Bronchial epithelial cell (primary cell): ENCODE measurements at regions not wholly inside any gene's neighbourhood (a gene's known extent, or its start where the extent isn't known, plus 50 kb on each side); places are given as distances from the start of the nearest gene placed in this dataset.

Experiments
- DNase-seq: peaks from one replicate; pipeline ENCODE4 v3.0.0-alpha.2; 2010; ENCODE audit warnings: low read depth
- FAIRE-seq: peaks from 2 replicates; lab custom pipeline; 2011; peaks lifted over from hg19 to GRCh38; lab: Jason Lieb, UNC
- H3K27me3 ChIP-seq: 2 replicates; pipeline ENCODE4 v1.5.1; 2011; ENCODE audit warnings: low read length; ENCODE audit not compliant: control insufficient read depth, insufficient read depth
- H3K36me3 ChIP-seq: 2 replicates; pipeline ENCODE4 v1.5.1; 2011; ENCODE audit warnings: low read length; ENCODE audit not compliant: control insufficient read depth, insufficient read depth
- H3K4me3 ChIP-seq: 2 replicates; pipeline ENCODE4 v1.5.1; 2011; ENCODE audit warnings: mild to moderate bottlenecking, low read depth, low read length, control low read depth
- CTCF ChIP-seq: IDR thresholded peaks from 2 replicates; pipeline ENCODE4 v1.5.1; 2011; ENCODE audit warnings: mild to moderate bottlenecking, moderate library complexity, low read length, control low read depth, inconsistent platforms; ENCODE audit not compliant: insufficient read depth, severe bottlenecking

DNA sequence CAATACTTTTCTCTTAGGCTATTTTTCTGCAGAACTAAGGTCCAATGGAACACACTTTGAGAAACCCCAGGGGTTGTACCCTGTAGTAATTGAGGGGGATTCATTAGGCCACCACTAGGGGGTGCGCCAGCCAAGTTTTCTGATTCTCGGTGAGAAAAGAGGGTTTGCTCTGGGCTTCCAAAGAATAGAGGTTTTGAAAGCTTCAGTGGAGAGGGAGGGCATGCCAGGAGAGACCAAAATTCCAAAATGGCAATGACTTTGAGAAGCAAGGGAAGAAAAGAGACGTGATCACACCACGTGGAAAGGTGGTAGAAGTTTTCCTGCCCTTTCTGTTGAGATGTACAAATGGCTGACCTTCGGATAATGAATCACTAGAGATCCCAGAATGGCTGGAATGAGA, 323.3 kb downstream of the RPS6KC1 start:
- no peaks in the 10 kb centered on the region for H3K36me3 ChIP-seq
- peak; percentile 82 for TF ChIP-seq CTCF
- FAIRE-seq (no peak), DNase-seq (peak; percentile 26)
- peaks cover 1% of the 10 kb centered on the region for H3K27me3 ChIP-seq
- H3K4me3 ChIP-seq: no peak overlapping the region

DNA sequence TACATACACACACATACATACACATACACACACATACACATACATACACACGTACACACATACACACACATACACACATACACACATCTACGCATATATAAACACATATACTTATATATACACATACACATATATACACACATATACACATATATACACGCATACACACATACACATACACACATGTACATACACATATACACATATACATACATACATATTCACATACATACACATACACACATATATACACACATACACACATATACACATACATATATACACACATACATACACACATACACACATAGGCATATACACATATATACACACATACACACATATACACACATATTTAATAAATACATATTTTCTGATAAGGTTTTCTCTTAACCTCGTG, 324.0 kb downstream of the RPS6KC1 start:
- H3K27me3 ChIP-seq: peaks cover 1% of the 10 kb centered on the region
- no peaks in the 10 kb centered on the region for H3K36me3 ChIP-seq
- no peak overlapping the region for H3K4me3 ChIP-seq
- DNase-seq (no peak), FAIRE-seq (no peak)
- TF ChIP-seq CTCF: no peak

GRCh38 chr1:213376862-213377372, 325.9 kb downstream of the RPS6KC1 start:
- Histone ChIP-seq H3K27me3 (peaks cover 1% of the 10 kb centered on the region), H3K36me3 (no peaks in the 10 kb centered on the region), H3K4me3 (no peak overlapping the region)
- DNase-seq (no peak), FAIRE-seq (no peak)
- no peak for TF ChIP-seq CTCF

DNA sequence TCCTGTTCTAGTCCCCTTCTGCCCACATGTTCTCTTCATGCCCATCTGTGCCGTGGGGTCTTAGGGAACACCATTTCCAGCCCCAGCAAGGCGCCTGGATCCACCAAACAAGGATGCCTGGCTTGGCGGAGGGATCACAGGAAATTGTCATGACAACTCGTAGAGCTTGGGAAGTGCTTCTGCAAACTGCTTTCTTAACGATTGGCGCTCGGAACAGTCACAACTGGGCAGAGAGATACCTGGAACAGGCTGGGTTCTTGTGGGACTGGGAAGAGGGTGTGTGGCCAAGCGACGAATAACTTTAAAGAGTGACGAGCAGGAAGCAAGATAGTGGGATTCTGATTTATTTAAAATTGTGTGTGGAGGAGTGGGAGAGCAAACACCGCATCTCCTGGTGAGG, 329.8 kb downstream of the RPS6KC1 start:
- FAIRE-seq: no peak
- Histone ChIP-seq H3K4me3 (no peak overlapping the region), H3K36me3 (no peaks in the 10 kb centered on the region), H3K27me3 (peaks cover 1% of the 10 kb centered on the region)
- DNase-seq: no peak
- no peak for TF ChIP-seq CTCF

DNA sequence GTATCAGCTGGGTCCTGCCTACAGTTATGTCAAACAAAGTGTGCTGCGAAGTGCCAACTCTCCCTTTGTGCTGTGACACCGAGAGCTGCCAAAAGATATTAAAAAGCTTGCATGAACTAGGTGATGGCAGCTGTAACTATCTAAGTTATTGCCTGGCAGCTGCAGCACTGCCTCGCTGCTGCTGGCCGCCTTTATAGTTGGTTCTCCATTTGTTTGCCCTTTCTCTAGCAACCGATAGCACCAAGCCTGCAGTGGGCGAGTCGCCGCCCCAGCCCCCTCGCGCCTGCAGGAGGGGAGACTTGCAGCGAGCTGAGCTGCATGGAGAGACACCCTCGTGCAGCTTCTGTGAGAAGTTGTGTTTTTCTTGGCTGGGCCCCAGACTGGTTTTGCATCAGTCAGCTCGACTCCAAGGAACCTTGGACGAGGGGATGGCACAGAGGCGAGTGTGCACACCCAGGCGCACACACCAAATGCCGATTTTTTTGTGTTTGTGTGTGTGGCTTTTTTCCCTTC, 330.6 kb downstream of the RPS6KC1 start:
- Histone ChIP-seq H3K36me3 (no peaks in the 10 kb centered on the region), H3K27me3 (peaks cover 1% of the 10 kb centered on the region), H3K4me3 (no peak overlapping the region)
- no peak for TF ChIP-seq CTCF
- DNase-seq (no peak), FAIRE-seq (no peak)

DNA sequence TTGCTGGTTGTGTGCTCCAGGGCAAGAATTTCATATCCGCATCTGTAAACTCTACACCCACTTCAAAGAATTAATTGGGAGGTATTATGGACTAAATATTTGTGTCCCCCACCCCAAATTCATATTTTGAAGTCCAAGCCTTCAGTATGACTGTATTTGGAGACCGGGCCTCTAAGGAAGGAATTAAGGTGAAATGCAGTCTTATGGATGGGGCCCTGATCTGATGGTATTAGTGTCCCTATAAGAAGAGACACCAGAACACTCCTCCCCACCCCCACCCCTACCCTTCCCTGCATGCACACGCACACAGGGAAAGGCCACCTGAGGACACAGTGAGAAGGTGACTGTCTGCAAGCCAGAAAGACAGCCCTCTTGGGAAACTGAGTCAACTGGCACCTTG, 332.4 kb downstream of the RPS6KC1 start:
- Histone ChIP-seq H3K27me3 (no peaks in the 10 kb centered on the region), H3K36me3 (no peaks in the 10 kb centered on the region), H3K4me3 (no peak overlapping the region)
- no peak for DNase-seq
- no peak for TF ChIP-seq CTCF
- no peak for FAIRE-seq
